SK-N-SH (cell line): ENCODE measurements at regions not wholly inside any gene's neighbourhood (a gene's known extent, or its start where the extent isn't known, plus 50 kb on each side); places are given as distances from the start of the nearest gene placed in this dataset.

Source experiments
- CTCF ChIA-PET: fragments of 300-600, 350-600 bp; formaldehyde crosslinking; extraction: SDS; loops from one replicate; lab custom pipeline; 2021; lab: Yijun Ruan, JAX
- POLR2A ChIA-PET: fragments of 350-600 bp; sonication (Branson Sonifier 250); formaldehyde crosslinking; extraction: SDS; loops from one replicate; lab custom pipeline; 2020; ENCODE audit warnings: antibody characterized with exemption, inconsistent platforms; lab: Yijun Ruan, JAX
- DNase-seq: peaks from one replicate; pipeline ENCODE4 v3.0.0; 2012
- H2AFZ ChIP-seq: fragments of 200-600 bp; sonication (generic); 2 replicates; pipeline ENCODE4 v1.8.1; 2016; ENCODE audit warnings: antibody characterized with exemption, mild to moderate bottlenecking, low read depth
- H3F3A ChIP-seq: fragments of 200-600 bp; sonication (generic); replicated peaks from 2 replicates; pipeline ENCODE3; 2016; ENCODE audit warnings: antibody characterized with exemption, mild to moderate bottlenecking; ENCODE audit not compliant: insufficient read depth
- H3K27ac ChIP-seq, 2 experiments: fragments of 200-500 bp in 1 of 2; fragments of 200-600 bp in 1 of 2; sonication (Bioruptor generic) in 1 of 2; sonication (generic), shearing (Covaris generic) in 1 of 2; 2 replicates each; pipeline versions ENCODE4 v1.5.1 to v1.6.1; 2014 to 2016; ENCODE audit warnings: low read depth in 2 of 2, inconsistent platforms in 1 of 2, low read length in 1 of 2, mild to moderate bottlenecking in 1 of 2, mixed read lengths in 1 of 2
- H3K27me3 ChIP-seq: fragments of 200-600 bp; sonication (generic), shearing (Covaris generic); 2 replicates; pipeline ENCODE4 v1.6.1; 2016; ENCODE audit warnings: mixed run types; ENCODE audit not compliant: insufficient read depth
- H3K36me3 ChIP-seq, 2 experiments: fragments of 200-500 bp in 1 of 2; fragments of 200-600 bp in 1 of 2; sonication (Bioruptor generic) in 1 of 2; sonication (generic) in 1 of 2; replicated peaks in 1 of 2; 2 replicates each; pipeline versions ENCODE3 to v1.5.1; 2014 to 2016; ENCODE audit warnings: low read length in 1 of 2, mild to moderate bottlenecking in 1 of 2; ENCODE audit not compliant: insufficient read depth in 2 of 2, control insufficient read depth in 1 of 2
- H3K4me1 ChIP-seq, 2 experiments: fragments of 200-500 bp in 1 of 2; fragments of 200-600 bp in 1 of 2; sonication (Bioruptor generic) in 1 of 2; sonication (generic), shearing (Covaris generic) in 1 of 2; 2 replicates each; pipeline versions ENCODE4 v1.5.1 to v1.6.1; 2014 to 2016; ENCODE audit warnings: low read depth in 1 of 2, low read length in 1 of 2, mixed run types in 1 of 2; ENCODE audit not compliant: insufficient read depth in 2 of 2, control insufficient read depth in 1 of 2
- H3K4me2 ChIP-seq: fragments of 200-600 bp; sonication (generic), shearing (Covaris generic); 2 replicates; pipeline ENCODE4 v1.6.1; 2017; ENCODE audit warnings: mixed run types
- H3K4me3 ChIP-seq, 2 experiments: fragments of 200-500 bp in 1 of 2; fragments of 200-600 bp in 1 of 2; sonication (Bioruptor generic) in 1 of 2; sonication (generic), shearing (Covaris generic) in 1 of 2; 2 replicates each; pipeline versions ENCODE4 v1.5.1 to v1.8.1; 2014 to 2016; ENCODE audit warnings: low read depth in 2 of 2, inconsistent platforms in 1 of 2, low read length in 1 of 2, mild to moderate bottlenecking in 1 of 2, mixed read lengths in 1 of 2, moderate library complexity in 1 of 2
- H3K79me2 ChIP-seq: fragments of 200-600 bp; sonication (generic); 2 replicates; pipeline ENCODE4 v1.8.1; 2017; ENCODE audit warnings: mild to moderate bottlenecking; ENCODE audit not compliant: insufficient read depth
- H3K9ac ChIP-seq: fragments of 200-600 bp; sonication (generic); 2 replicates; pipeline ENCODE4 v1.6.1; 2017; ENCODE audit warnings: mixed run types
- H3K9me2 ChIP-seq: fragments of 200-600 bp; sonication (generic); 2 replicates; pipeline ENCODE4 v1.6.1; 2017; ENCODE audit warnings: mixed run types
- H3K9me3 ChIP-seq: fragments of 200-600 bp; sonication (generic); 2 replicates; pipeline ENCODE4 v1.6.1; 2017; ENCODE audit warnings: mixed run types, mild to moderate bottlenecking, moderate library complexity
- H4K20me1 ChIP-seq: fragments of 200-600 bp; sonication (generic); 2 replicates; pipeline ENCODE4 v1.6.1; 2017; ENCODE audit warnings: mild to moderate bottlenecking, mixed run types; ENCODE audit not compliant: insufficient read depth
- CHD2 ChIP-seq: fragments of 150-350 bp; IDR thresholded peaks from 2 replicates; pipeline ENCODE4 v1.6.1; 2018; ENCODE audit warnings: low read length; ENCODE audit not compliant: partially characterized antibody
- ELF1 ChIP-seq: IDR thresholded peaks from 2 replicates; pipeline ENCODE4 v1.4.0; 2012
- EP300 ChIP-seq, 2 experiments: IDR thresholded peaks; 2 replicates each; pipeline versions ENCODE4 v1.4.0 to v1.6.1; 2012; ENCODE audit warnings: borderline replicate concordance in 1 of 2, low read depth in 1 of 2, low read length in 1 of 2
- FOXJ3 ChIP-seq: sonication (generic); formaldehyde crosslinking; IDR thresholded peaks from 2 replicates; pipeline ENCODE4 v1.5.1; 2020; ENCODE audit warnings: mild to moderate bottlenecking, missing genetic modification reagents
- FOXM1 ChIP-seq: IDR thresholded peaks from 2 replicates; pipeline ENCODE4 v1.4.0; 2012; ENCODE audit warnings: low read depth, mild to moderate bottlenecking
- GATA2 ChIP-seq: sonication (generic); formaldehyde crosslinking; IDR thresholded peaks from 2 replicates; pipeline ENCODE4 v1.5.0; 2020; ENCODE audit warnings: mild to moderate bottlenecking, missing genetic modification reagents
- IRF3 ChIP-seq: fragments of 150-350 bp; IDR thresholded peaks from 2 replicates; pipeline ENCODE4 v1.6.1; 2016; ENCODE audit warnings: mild to moderate bottlenecking, low read depth, low read length
- JUND ChIP-seq: IDR thresholded peaks from 2 replicates; pipeline ENCODE4 v1.4.0; 2012
- MAX ChIP-seq: IDR thresholded peaks from 2 replicates; pipeline ENCODE4 v1.4.0; 2012; ENCODE audit warnings: low read depth
- MEF2A ChIP-seq: IDR thresholded peaks from 2 replicates; pipeline ENCODE4 v1.4.0; 2012; ENCODE audit warnings: low read depth, borderline replicate concordance
- MXI1 ChIP-seq: IDR thresholded peaks from 2 replicates; pipeline ENCODE4 v1.6.1; 2012; ENCODE audit warnings: mild to moderate bottlenecking, low read depth, low read length, improper control_type of control experiment
- NFIC ChIP-seq: IDR thresholded peaks from 2 replicates; pipeline ENCODE4 v1.4.0; 2012; ENCODE audit warnings: borderline replicate concordance
- NRF1 ChIP-seq: IDR thresholded peaks from 2 replicates; pipeline ENCODE4 v1.6.1; 2012; ENCODE audit warnings: low read depth, mild to moderate bottlenecking, low read length
- RAD21 ChIP-seq: IDR thresholded peaks from 2 replicates; pipeline ENCODE4 v1.6.1; 2012; ENCODE audit warnings: mild to moderate bottlenecking, low read length
- RCOR1 ChIP-seq: fragments of 150-350 bp; IDR thresholded peaks from 2 replicates; pipeline ENCODE4 v1.6.1; 2017; ENCODE audit warnings: antibody characterized with exemption, low read length
- RFX5 ChIP-seq: IDR thresholded peaks from 2 replicates; pipeline ENCODE4 v1.6.1; 2012; ENCODE audit warnings: mild to moderate bottlenecking, improper control_type of control experiment, low read length
- SIN3A ChIP-seq: IDR thresholded peaks from 2 replicates; pipeline ENCODE4 v1.6.1; 2012; ENCODE audit warnings: low read depth, mild to moderate bottlenecking, low read length, moderate library complexity, borderline replicate concordance
- TAF1 ChIP-seq: IDR thresholded peaks from 2 replicates; pipeline ENCODE4 v1.6.1; 2012; ENCODE audit warnings: low read depth, mild to moderate bottlenecking, low read length, moderate library complexity, borderline replicate concordance
- TCF12 ChIP-seq: IDR thresholded peaks from 2 replicates; pipeline ENCODE4 v1.4.0; 2012
- TEAD4 ChIP-seq: IDR thresholded peaks from 2 replicates; pipeline ENCODE4 v1.4.0; 2012; ENCODE audit warnings: mild to moderate bottlenecking, borderline replicate concordance; ENCODE audit not compliant: insufficient read depth
- USF2 ChIP-seq: fragments of 150-350 bp; IDR thresholded peaks from 2 replicates; pipeline ENCODE4 v1.6.1; 2017; ENCODE audit warnings: antibody characterized with exemption, low read length, low read depth, borderline replicate concordance
- YY1 ChIP-seq: IDR thresholded peaks from 2 replicates; pipeline ENCODE4 v1.4.0; 2012; ENCODE audit warnings: low read depth, mild to moderate bottlenecking
- ZBTB33 ChIP-seq: IDR thresholded peaks from 2 replicates; pipeline ENCODE4 v1.4.0; 2012; ENCODE audit warnings: low read depth, borderline replicate concordance
- WGBS: methylation state at CpG from one replicate; pipeline ENCODE4 v1.1.6; 2017; ENCODE audit warnings: low lambda C conversion rate; 5-methylcytosine and 5-hydroxymethylcytosine counted together

GRCh38 chr6:8651998-8652397, 216.7 kb upstream of the SLC35B3 start:
- no peaks in the 10 kb centered on the region for H3K27me3 ChIP-seq
- WGBS = 16% methylated on average over 4 of the region's 4 CpGs
- no peaks in the 10 kb centered on the region for H3K9me2 ChIP-seq
- no peak overlapping the region for H3K4me2 ChIP-seq
- ChIA-PET CTCF (interaction anchor here (1.7 kb wide), 1 partner anchor 26 kb away, joined by 3 read pairs; no protein-coding TSS in a partner anchor), POLR2A (no interaction called here)
- no peaks in the 10 kb centered on the region for H3K4me1 ChIP-seq
- DNase-seq = no peak
- no peak overlapping the region for H2AFZ ChIP-seq
- no peak overlapping the region for H3K4me3 ChIP-seq
- TF ChIP-seq MXI1 (no peak), MEF2A (no peak), RAD21 (no peak), TCF12 (no peak), FOXM1 (no peak), RCOR1 (no peak), TEAD4 (no peak), NRF1 (no peak), SIN3A (no peak), NFIC (no peak), IRF3 (no peak), RFX5 (no peak), JUND (no peak), USF2 (no peak), MAX (no peak), GATA2 (CRISPR knock-in tag) (no peak)
- no peaks in the 10 kb centered on the region for H4K20me1 ChIP-seq
- H3K27ac ChIP-seq = no peak overlapping the region
- H3K36me3 ChIP-seq = no peaks in the 10 kb centered on the region
- no peaks in the 10 kb centered on the region for H3F3A ChIP-seq
- no peak overlapping the region for H3K9ac ChIP-seq
- H3K79me2 ChIP-seq = no peaks in the 10 kb centered on the region
- H3K9me3 ChIP-seq = no peaks in the 10 kb centered on the region; the same call in 1 of the 2 replicates

- WGBS = 0% methylated on average over 1 of the region's 3 CpGs
- H3F3A ChIP-seq = no peaks in the 10 kb centered on the region
- POLR2A ChIA-PET = no interaction called here
- no peak overlapping the region for H3K9ac ChIP-seq
- no peaks in the 10 kb centered on the region for H3K36me3 ChIP-seq
- H4K20me1 ChIP-seq = no peaks in the 10 kb centered on the region
- H3K4me3 ChIP-seq = no peak overlapping the region
- no peak overlapping the region for H2AFZ ChIP-seq
- H3K4me2 ChIP-seq = no peak overlapping the region
- no peak for DNase-seq
- TF ChIP-seq EP300 (IDR thresholded peaks at IDR 0.05; ENCODE audit: borderline replicate concordance in 1 of 2, low read depth in 1 of 2, low read length in 1 of 2) = no peak
- TF ChIP-seq ZBTB33 = no peak
- TF ChIP-seq USF2 = no peak
- TF ChIP-seq IRF3 = no peak
- no peak for TF ChIP-seq RCOR1
- TF ChIP-seq CHD2 = no peak
- no peak for TF ChIP-seq NFIC
- no peak for TF ChIP-seq YY1
- no peak for TF ChIP-seq TAF1
- no peak for TF ChIP-seq FOXJ3 (CRISPR knock-in tag)
- TF ChIP-seq TEAD4 = no peak
- no peak for TF ChIP-seq ELF1
- no peak for TF ChIP-seq MXI1
- no peak for TF ChIP-seq RFX5
- H3K9me2 ChIP-seq = no peaks in the 10 kb centered on the region
- no peaks in the 10 kb centered on the region for H3K27me3 ChIP-seq
- H3K27ac ChIP-seq = no peak overlapping the region
- H3K79me2 ChIP-seq = no peaks in the 10 kb centered on the region
- H3K4me1 ChIP-seq = no peaks in the 10 kb centered on the region
- CTCF ChIA-PET = interaction anchor here (1.8 kb wide), 1 partner anchor 8 kb away, joined by 3 read pairs; no protein-coding TSS in a partner anchor
- no peaks in the 10 kb centered on the region for H3K9me3 ChIP-seq
Observed at GRCh38 chr6:8645212-8645611, 209.9 kb upstream of the SLC35B3 start.
